NCI-H2227 (cell line): ENCODE measurements at regions not wholly inside any gene's neighbourhood (a gene's known extent, or its start where the extent isn't known, plus 50 kb on each side); places are given as distances from the start of the nearest gene placed in this dataset.

Source experiments
- DNase-seq: peaks from one replicate; lab custom pipeline; 2025; ENCODE audit not compliant: unreplicated experiment; lab: John Stamatoyannopoulos, UW

GRCh38 chr6:105622226-105622625 lies 219.3 kb upstream of the PREP start:
- no peak for DNase-seq

- no peak for DNase-seq
These were observed 218.8 kb upstream of the PREP start for GRCh38 chr6:105621564-105622175.

DNA sequence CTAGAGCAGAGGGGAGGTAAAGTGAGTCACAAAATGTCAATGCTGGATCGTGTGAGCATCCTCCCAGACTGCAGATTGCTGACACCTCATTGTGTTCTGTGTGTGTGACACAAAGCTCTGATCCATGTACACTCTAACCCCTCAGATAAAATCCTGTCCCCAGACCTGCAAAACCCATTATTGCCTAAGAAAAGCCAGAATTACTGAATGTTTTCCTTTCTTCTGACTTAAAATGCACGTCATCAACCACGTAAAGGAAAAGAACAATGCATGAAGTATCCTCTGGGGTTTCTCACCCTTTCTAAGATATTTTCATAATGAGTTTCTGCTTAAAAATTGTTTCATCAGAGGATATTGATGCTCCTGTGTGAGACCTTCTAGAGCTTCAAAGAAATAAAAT lies 218.0 kb upstream of the PREP start:
- DNase-seq: no peak

DNA sequence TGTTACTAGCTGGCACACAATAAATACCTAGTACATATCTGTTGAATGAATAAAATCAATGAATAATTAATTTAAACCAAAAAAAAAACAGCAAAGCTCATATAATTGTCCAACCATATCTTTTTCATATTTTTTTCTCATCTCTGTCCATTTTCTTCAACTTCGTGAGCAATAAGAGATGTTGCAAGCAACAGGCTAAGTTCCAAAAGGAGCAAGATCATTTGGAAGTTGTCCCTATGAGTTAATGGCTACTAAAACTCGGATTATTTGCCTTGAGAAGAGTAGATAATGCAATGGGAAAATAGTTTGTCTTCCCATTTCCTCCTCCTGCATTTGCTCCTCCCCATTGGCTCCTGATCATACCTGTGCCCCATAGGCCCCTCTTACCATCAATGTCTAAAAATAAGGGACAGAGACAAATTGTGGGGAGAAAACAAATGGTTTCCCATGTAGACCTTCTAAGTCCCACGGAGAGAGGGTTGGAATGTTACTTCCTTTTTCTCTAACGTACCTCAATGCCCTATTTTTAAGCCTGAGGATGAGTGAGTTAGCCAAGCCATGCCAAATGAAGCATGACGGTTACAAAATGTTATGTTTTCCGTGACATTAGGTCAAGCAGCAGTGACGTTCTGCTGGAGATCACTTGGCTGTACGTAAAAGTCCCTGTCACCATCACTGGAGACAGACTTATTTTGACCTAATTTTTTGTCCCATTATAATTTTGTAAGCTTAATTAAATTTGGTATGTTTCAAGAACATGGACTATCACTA lies 217.3 kb upstream of the PREP start:
- no peak for DNase-seq

- DNase-seq: no peak
These were observed 215.4 kb upstream of the PREP start for GRCh38 chr6:105618247-105618646.

- no peak for DNase-seq
These were observed 213.6 kb upstream of the PREP start for GRCh38 chr6:105616521-105616920.

- no peak for DNase-seq
These were observed 208.7 kb upstream of the PREP start for GRCh38 chr6:105611606-105612005.

GRCh38 chr6:105609375-105609991 lies 206.6 kb upstream of the PREP start:
- DNase-seq: no peak

DNA sequence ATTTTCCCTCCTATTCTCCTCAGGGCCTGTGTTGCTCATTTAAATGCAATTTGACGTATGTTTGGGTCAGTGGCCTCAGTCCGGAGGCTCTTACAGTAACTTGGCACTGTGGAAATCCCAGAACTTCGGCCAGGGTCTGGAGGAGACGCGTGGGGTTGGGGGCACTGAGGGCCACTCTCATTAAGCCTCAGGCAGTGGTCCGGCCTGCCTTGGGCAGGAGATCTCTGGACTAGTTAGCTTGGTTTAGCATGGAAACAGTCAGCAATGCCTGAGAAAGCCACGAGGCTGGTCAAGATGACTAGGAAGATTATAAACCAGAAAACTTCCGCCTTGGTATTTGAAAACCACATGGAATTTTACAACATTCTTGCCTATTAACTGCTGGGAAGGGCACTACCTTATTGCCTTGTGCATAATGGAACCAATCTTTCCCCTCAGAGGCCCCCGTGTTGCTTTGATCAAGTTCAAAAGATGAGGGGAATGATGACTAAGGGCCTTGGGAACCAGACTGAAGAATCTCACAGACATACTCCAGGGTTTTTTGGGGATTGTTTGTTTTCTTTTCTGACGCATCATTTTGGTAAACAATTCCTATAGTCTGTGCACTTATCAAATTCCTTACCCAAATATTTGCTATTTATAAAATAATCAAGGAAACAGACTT lies 206.0 kb upstream of the PREP start:
- DNase-seq: no peak

DNA sequence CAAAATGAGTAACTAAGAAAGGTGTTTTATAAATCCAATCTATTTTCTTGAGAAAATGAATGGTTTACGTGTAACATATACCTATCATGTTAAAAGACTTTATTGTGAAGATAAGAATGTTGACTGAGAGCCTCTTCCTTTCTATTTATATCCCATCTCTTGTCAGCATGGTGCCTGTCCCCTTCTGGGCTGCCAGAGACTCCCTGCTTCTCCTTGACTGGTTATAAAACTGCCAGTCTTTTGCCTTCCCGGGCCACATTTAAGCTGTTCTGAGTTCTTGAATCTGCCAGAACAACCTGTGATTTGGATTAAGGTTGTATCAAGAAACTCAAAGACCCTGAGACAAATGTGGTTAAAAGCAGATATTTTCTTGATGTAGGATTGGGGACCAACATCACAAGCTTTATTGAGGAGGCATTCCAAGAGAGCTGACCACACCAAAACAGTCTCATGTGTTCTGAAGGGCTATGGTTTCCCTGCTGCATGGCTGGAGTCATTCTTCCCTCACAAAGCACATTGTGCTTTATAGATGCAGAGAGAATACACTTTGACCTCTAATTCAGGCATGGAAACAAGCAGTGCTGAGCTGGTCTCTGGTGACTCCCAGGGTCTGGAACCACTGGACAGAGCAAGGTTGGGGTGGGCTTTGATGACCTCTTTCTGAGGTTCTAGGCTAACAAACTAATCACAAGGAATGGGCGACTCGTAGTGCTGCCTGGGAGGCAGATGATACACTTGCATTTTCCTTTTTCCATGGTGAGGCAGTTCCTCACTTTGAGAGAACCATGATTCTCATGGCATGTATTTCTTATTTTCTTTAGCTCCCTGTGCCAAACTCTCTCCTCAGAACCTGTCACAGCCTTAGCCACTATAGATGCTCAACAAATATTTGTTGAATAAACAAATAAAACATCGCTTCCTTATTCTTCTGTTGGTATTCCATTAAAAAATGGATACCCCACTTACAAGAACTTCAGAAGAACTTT lies 205.0 kb upstream of the PREP start:
- DNase-seq: no peak

- DNase-seq: no peak
These were observed 204.1 kb upstream of the PREP start for GRCh38 chr6:105606831-105607463.

DNA sequence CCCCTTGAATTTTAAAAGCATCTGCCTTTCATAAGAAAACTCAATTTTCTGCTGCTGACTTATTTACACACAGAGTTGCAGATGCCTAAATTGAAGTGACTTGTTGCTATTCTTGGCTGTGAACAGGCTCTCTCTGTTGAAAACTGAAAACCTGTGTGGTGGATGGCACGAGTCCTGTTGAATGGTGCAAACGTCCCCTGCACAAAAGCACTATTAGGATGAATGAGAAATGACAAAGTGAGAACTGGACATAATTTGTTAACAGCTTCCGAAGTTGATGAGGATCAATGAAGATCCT lies 201.7 kb upstream of the PREP start:
- DNase-seq: no peak

GRCh38 chr6:105603788-105604586 lies 201.1 kb upstream of the PREP start:
- peak; percentile 1 for DNase-seq

DNA sequence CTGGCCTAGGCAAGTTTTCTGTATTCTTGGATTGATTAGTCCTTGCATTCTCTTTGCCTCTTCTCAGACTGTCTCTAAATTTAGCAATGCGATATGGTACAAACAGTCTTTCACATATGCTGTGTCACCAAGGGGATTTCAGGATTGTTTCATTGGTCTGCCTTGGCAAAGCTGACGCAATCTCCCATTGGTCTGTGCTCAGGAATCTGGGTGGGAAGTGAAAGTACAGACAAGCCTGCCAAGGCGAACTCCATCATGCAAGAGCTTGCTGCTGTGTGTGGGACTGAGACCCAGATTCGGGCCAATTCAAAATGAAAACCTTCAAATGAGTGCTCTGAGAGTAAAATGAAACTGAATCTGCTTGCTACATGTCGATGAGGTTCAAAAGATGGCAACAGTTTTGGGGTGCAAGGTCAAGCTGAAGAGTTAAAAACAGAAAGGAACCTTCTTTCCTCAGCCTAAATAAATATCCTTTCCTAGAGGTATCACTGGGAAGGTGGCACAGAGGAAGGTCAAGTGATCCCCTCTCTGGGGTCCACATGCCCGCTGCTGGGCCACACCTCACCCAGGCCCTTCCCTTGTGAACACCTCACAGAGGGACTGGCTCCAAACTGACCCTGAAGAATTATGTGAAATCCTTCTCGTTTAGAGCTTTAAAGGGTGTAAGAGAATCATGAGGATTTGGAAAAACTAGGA lies 198.8 kb upstream of the PREP start:
- no peak for DNase-seq

GRCh38 chr6:105600336-105601260 lies 197.7 kb upstream of the PREP start:
- DNase-seq: no peak

DNA sequence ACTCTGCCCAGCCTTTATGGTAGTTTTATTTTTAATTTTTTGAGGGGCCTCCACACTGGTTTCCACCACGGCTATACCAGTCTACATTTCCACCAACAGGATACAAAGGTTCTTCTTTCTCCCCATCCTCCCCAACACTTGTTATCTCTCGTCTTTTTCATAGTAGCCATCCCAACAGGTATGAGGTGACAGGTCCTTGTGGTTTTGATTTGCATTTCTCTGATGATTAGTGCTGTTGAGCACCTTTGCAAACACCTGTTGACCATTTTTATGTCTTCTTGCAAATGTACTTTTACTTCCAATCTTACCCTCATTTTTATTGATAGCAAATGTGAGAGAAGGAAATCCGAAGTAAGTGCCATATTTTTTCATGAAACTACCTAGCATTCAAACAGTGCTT lies 195.4 kb upstream of the PREP start:
- no peak for DNase-seq

DNA sequence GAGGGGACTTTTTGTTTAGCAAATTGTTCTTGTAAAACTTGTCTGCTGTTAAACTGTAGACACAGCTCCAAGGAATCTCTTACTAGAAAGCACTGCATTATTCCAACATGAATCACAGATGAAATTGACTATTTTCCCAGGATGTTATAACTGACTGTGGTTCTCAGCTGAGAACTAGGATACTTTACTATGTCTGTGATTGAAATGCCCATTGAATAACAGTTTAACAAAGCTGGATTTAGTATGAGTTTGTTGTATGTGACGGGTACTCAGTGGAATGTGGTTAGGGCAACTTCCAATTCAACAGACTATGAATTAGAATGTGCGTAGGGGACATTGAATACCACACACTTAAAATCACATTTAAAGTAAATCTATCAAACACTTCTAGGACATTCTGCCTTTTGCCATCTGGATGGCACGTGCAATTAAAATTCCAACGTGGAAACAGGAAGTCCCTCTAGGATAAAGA lies 193.4 kb upstream of the PREP start:
- no peak for DNase-seq

- DNase-seq: no peak
These were observed 192.9 kb upstream of the PREP start for GRCh38 chr6:105595829-105596228.
